SU-DHL-6 (cell line): ENCODE measurements at regions not wholly inside any gene's neighbourhood (a gene's known extent, or its start where the extent isn't known, plus 50 kb on each side); places are given as distances from the start of the nearest gene placed in this dataset.

ENCODE experiments used
- EZH2phosphoT487 ChIP-seq: fragments of 200-600 bp; sonication (generic), shearing (Covaris generic); conservative IDR thresholded peaks from 2 replicates; pipeline ENCODE4 v1.6.1; 2018; ENCODE audit warnings: mild to moderate bottlenecking, antibody characterized with exemption, low read length, moderate library complexity, mixed read lengths
- TF ChIP-seq, protein P1 (sequence below): fragments of 200-600 bp; sonication (generic); IDR thresholded peaks from one replicate; pipeline ENCODE4 v1.5.1; 2017; ENCODE audit warnings: antibody characterized with exemption, mild to moderate bottlenecking, low read length, moderate library complexity; ENCODE audit not compliant: insufficient read depth, poor library complexity, severe bottlenecking

- TF ChIP-seq, protein P1, sequence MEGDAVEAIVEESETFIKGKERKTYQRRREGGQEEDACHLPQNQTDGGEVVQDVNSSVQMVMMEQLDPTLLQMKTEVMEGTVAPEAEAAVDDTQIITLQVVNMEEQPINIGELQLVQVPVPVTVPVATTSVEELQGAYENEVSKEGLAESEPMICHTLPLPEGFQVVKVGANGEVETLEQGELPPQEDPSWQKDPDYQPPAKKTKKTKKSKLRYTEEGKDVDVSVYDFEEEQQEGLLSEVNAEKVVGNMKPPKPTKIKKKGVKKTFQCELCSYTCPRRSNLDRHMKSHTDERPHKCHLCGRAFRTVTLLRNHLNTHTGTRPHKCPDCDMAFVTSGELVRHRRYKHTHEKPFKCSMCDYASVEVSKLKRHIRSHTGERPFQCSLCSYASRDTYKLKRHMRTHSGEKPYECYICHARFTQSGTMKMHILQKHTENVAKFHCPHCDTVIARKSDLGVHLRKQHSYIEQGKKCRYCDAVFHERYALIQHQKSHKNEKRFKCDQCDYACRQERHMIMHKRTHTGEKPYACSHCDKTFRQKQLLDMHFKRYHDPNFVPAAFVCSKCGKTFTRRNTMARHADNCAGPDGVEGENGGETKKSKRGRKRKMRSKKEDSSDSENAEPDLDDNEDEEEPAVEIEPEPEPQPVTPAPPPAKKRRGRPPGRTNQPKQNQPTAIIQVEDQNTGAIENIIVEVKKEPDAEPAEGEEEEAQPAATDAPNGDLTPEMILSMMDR, result no peak
- no peak for TF ChIP-seq EZH2phosphoT487
Observed at GRCh38 chr18:2086439-2086838, 484.9 kb downstream of the METTL4 start.
